ENCODE measurements at regions not wholly inside any gene's neighbourhood (a gene's known extent, or its start where the extent isn't known, plus 50 kb on each side); places are given as distances from the start of the nearest gene placed in this dataset.

DNA sequence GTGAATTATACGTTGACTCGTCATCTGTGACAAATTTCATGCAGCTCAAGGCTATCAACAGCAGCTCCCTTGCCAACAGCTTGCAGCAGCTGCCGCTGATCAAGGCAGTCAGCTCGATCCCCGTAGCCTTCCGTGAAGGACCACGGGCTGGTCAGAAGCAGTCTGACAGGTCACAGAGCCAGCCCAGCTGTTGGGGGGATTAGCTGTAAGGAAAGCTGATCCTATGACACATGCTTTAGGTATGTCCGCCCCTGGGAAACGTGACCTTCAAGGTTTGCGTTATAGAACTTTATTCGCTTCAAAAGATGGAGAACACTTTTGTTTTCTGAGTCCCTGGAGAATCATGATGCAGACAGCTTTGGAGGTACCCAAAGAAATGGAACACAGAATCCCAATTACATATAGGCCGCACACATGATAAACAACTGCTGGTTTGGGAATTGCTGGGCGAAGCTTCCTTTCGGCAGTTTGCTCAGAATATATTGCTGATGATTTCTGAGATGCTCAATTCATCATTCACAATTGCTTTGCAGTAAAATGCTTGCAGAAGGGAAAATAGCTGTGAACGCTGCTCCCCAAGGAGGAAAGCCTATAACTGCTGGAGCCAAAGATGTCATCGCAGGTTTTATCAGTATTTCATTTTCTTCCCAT lies 62.6 kb upstream of the USP29 start:
- H3K9me3 ChIP-seq: no peaks in the 10 kb centered on the region
- H3K4me3 ChIP-seq (ENCODE audit: low read depth, low read length): no peak overlapping the region
- H3K36me3 ChIP-seq: no peaks in the 10 kb centered on the region
- TF ChIP-seq, protein P1, sequence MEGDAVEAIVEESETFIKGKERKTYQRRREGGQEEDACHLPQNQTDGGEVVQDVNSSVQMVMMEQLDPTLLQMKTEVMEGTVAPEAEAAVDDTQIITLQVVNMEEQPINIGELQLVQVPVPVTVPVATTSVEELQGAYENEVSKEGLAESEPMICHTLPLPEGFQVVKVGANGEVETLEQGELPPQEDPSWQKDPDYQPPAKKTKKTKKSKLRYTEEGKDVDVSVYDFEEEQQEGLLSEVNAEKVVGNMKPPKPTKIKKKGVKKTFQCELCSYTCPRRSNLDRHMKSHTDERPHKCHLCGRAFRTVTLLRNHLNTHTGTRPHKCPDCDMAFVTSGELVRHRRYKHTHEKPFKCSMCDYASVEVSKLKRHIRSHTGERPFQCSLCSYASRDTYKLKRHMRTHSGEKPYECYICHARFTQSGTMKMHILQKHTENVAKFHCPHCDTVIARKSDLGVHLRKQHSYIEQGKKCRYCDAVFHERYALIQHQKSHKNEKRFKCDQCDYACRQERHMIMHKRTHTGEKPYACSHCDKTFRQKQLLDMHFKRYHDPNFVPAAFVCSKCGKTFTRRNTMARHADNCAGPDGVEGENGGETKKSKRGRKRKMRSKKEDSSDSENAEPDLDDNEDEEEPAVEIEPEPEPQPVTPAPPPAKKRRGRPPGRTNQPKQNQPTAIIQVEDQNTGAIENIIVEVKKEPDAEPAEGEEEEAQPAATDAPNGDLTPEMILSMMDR (IDR thresholded peaks at IDR 0.05; ENCODE audit: low read depth, low read length): no peak
- no peaks in the 10 kb centered on the region for H3K27me3 ChIP-seq
- H3K4me1 ChIP-seq: no peaks in the 10 kb centered on the region
- no peak for DNase-seq

DNA sequence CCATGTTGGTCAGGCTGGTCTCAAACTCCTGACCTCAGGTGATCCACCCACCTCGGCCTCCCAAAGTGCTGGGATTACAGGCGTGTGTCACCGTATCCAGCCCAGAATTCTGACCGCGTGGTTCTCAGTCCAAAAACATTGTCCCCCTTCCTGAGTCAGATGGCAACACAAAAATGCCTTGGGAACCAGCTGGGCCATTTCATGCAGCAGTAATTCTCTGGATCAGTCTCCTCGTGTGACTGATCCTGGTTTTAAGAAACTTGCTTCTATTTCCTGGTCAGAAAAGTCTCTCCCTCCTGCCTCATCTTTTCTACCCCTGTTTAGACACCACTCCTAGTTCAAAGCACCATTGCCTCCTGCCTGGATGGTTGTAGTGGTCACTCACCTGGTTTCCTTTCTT lies 60.9 kb upstream of the USP29 start:
- TF ChIP-seq, protein P1 (IDR thresholded peaks at IDR 0.05; ENCODE audit: low read depth, low read length): no peak
- Histone ChIP-seq H3K27me3 (no peaks in the 10 kb centered on the region), H3K4me3 (ENCODE audit: low read depth, low read length) (no peak overlapping the region), H3K4me1 (no peaks in the 10 kb centered on the region), H3K9me3 (no peaks in the 10 kb centered on the region), H3K36me3 (no peaks in the 10 kb centered on the region)
- DNase-seq: no peak

DNA sequence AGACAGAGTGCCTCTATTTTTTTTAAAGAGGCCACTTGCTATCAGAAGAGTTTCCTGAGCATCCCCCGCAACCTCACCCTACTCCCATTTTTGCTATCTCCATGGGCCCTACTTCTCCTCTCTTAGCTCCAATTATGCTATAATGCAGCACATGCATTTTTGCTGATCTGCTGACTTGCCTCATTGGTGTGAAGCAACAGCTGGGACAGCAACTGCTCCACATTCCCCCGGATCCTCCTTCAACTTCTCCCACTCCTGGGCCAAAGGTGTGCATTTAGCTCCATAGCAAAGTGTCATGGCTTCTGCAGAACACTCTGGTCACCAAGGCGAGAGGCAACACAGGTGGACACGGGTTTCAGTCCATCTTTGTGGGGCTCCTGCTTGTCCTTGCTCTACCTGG lies 56.7 kb upstream of the USP29 start:
- no peaks in the 10 kb centered on the region for H3K9me3 ChIP-seq
- H3K4me1 ChIP-seq: no peaks in the 10 kb centered on the region
- no peaks in the 10 kb centered on the region for H3K27me3 ChIP-seq
- TF ChIP-seq, protein P1 (IDR thresholded peaks at IDR 0.05; ENCODE audit: low read depth, low read length): no peak
- DNase-seq: no peak
- H3K4me3 ChIP-seq (ENCODE audit: low read depth, low read length): no peak overlapping the region
- H3K36me3 ChIP-seq: no peaks in the 10 kb centered on the region

DNA sequence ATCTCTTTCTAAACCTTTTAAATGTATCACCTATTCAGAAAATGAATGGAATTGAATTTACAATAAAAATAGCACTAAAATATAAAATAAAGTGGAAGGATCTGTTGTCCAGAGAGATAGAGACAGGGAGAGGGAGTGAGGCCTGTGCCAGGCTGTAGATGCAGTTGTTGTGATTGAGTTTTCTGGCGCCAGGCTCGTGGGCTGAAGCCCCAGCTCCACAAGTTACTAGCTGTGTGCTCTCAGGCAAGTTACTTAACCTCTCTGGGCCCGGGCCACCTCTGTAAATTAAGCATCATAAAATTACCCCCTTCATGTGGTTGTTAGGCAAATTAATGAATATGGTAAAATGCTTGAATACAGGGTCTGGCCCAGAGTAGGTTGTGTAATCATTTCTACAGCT lies 52.3 kb upstream of the USP29 start:
- peaks cover 5% of the 10 kb centered on the region; the same call in 1 of the 2 replicates for H3K9me3 ChIP-seq
- TF ChIP-seq, protein P1 (IDR thresholded peaks at IDR 0.05; ENCODE audit: low read depth, low read length): no peak
- no peak for DNase-seq

DNA sequence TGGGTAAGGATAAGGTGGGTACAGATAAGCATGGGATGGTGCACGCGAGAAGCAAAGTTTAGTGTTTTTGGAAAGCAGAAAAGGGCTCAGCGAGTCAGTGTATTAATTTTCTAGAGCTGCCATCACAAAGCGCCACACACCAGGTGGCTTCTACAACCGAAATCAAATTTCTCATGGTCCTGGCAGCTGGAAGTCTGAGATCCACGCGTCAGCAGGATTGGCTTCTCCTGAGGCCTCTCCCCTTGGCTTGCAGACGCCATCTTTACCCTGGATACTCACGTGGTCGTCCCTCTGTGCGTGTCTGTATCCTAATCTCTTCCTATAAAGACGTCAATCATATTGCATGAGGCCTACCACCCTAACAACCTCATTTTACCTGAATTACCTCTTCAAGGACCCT lies 51.5 kb upstream of the USP29 start:
- no peaks in the 10 kb centered on the region for H3K4me1 ChIP-seq
- DNase-seq: no peak
- TF ChIP-seq, protein P1 (IDR thresholded peaks at IDR 0.05; ENCODE audit: low read depth, low read length): no peak
- no peaks in the 10 kb centered on the region for H3K27me3 ChIP-seq
- no peak overlapping the region for H3K4me3 ChIP-seq (ENCODE audit: low read depth, low read length)
- peaks cover 5% of the 10 kb centered on the region; the same call in 1 of the 2 replicates for H3K9me3 ChIP-seq
- no peaks in the 10 kb centered on the region for H3K36me3 ChIP-seq

More for the DNA sequence above, 52.3 kb upstream of the USP29 start:
- Histone ChIP-seq H3K4me1 (no peaks in the 10 kb centered on the region), H3K4me3 (ENCODE audit: low read depth, low read length) (no peak overlapping the region), H3K36me3 (no peaks in the 10 kb centered on the region), H3K27me3 (no peaks in the 10 kb centered on the region)

DNA sequence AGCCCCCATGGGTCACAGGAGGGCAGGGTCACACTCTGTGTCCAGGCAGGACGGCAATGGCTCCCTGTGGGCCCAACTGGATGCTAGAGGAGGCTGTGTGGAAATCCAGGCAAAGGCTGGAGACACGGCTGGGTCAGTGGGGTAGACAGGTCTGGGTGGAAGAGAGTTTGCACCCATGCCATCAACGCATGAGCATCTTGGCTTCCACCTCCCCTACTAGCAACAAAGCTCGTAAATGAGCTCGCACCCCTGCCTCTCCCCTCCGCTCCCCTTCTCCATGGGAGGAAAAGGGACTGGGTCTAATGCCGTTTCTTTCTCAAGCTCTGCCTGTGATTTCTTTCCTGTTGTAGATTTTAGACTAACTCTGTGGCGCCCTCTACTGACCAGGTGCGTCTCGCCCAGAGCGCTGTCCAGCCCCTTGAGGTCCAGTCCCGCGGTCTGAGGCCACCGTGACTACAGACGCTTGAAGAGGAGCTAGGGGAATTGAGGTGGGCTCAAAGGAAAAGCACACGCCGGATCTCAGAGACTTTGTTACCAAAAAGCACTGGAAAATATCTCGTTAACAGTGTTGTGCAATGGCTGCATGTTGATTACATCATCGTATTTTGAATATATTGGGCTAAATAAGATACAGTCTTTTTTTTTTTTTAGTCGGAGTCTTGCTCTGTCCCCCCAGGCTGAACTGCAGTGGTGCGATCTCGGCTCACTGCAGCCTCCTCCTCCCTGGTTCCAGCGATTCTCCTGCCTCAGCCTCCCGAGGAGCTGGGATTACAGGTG lies 50.7 kb upstream of the USP29 start:
- H3K9me3 ChIP-seq: peaks cover 5% of the 10 kb centered on the region; the same call in 1 of the 2 replicates
- peak; percentile 14 for DNase-seq
- no peak overlapping the region for H3K4me3 ChIP-seq (ENCODE audit: low read depth, low read length)
- no peaks in the 10 kb centered on the region for H3K27me3 ChIP-seq
- TF ChIP-seq, protein P1 (IDR thresholded peaks at IDR 0.05; ENCODE audit: low read depth, low read length): peak; percentile 29; the same call in 1 of the 2 replicates
- H3K36me3 ChIP-seq: no peaks in the 10 kb centered on the region
- H3K4me1 ChIP-seq: no peaks in the 10 kb centered on the region
